Midbrain (tissue), 1 donor: ENCODE measurements at regions not wholly inside any gene's neighbourhood (a gene's known extent, or its start where the extent isn't known, plus 50 kb on each side); places are given as distances from the start of the nearest gene placed in this dataset.

Experiments used
- DNase-seq: peaks from one replicate; lab custom pipeline; 2025; lab: John Stamatoyannopoulos, UW

DNA sequence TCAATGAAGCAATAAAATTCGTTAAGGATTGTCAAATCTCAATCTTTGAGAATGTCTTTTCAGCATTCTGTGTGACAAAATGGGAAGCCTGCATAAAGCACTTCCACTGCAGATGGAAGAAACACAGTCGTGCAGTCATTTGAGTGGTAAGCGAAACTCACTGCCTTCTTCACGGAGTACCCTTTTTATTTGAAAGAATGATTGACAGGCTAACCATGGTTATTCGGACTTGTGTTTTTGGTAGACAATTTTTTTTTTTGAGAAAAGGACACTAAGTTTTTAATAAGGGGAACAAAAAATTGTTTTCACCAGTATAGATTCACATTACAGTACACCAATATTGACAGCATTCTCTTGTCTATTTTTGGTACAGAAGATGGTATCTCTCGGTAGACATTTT is 86.9 kb upstream of the MSX1 start:
- no peak for DNase-seq

DNA sequence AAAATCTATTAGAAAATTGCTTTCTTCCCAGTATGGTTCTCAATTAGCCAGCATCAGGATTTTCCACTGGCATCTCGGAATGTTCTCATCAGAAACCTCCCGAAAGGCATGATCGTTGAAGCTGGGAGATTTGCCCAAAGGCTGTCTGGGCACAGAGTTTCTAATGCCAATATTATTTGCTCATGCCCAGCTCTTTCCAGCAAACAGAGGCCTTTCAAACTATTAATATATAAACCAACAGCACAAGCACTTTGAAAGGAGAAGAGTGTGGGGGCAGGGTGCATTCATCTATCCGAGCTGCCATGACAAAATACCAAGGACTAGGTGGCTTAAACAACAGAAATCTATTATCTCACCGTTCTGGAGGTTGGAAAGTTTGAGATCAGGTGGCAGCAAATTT is 88.3 kb upstream of the MSX1 start:
- DNase-seq: no peak

DNA sequence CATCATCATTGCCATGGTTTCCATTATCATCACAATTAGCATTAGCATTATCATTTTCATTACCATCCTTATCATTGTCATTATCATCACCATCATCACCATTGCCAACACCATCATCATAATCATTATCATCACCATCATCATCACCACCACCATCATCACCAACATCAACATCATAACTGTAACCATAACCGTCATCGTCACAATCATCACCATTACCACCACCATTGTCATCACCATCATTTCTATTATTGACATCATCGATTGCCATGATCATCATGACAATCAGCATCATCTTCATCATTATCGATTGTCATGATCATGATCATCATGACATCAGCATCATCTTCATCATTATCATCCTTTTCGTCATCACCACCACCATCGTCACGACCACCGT is 88.9 kb upstream of the MSX1 start:
- no peak for DNase-seq

- no peak for DNase-seq
These were observed 92.9 kb upstream of the MSX1 start for GRCh38 chr4:4766564-4766963.

GRCh38 chr4:4765811-4766210 is 93.7 kb upstream of the MSX1 start:
- no peak for DNase-seq

DNA sequence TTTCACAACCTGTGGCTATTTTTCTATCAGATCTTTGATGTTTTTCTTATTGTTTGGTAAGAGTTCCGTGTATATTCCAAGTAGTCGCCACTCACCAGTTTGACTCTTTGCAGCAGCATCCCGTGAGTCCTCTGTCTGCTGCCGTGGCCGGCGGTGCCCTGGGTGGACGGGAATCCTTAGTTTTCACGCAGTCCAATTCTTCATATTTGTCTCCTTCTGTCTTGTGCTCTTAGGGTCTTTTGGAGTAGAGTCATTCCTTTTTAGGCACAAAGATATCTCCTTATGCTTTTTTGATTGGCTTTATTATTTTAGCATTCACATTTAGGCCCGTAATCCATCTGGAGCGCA is 94.9 kb upstream of the MSX1 start:
- DNase-seq: no peak

DNA sequence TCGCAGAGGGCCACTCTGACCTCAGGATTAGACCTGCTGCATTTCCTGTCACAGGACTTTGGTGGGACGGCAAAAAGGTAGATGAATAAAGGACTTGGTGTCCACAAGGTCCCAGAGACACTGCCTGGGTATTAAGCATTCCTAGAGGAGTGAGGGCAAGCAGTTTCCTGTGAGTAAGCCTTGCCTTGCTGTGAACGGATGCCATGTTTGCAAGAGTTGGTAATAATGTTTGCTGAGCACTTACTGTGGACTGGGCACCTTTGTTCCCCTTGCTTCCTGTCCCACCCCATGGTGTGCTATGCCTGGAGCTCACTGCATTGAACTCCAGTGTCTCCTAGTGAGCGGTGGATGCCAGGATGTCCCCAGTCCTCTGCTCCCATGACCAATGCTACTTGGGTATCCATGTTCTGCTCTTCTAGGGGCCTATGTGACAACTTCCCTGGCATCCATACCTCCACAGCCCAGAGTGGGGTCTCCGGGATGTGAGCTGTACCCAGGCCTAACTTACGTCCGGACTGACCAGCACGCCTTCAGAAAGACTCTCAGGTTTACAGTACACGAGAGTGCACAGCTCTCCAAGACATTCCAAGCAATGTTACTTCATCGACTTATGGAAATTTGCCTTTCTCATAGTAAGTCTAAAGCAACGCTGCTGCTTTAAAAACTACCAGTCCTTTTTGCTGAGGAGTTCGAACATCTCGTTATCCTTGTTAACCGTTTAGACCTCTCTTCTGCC is 95.5 kb upstream of the MSX1 start:
- no peak for DNase-seq

DNA sequence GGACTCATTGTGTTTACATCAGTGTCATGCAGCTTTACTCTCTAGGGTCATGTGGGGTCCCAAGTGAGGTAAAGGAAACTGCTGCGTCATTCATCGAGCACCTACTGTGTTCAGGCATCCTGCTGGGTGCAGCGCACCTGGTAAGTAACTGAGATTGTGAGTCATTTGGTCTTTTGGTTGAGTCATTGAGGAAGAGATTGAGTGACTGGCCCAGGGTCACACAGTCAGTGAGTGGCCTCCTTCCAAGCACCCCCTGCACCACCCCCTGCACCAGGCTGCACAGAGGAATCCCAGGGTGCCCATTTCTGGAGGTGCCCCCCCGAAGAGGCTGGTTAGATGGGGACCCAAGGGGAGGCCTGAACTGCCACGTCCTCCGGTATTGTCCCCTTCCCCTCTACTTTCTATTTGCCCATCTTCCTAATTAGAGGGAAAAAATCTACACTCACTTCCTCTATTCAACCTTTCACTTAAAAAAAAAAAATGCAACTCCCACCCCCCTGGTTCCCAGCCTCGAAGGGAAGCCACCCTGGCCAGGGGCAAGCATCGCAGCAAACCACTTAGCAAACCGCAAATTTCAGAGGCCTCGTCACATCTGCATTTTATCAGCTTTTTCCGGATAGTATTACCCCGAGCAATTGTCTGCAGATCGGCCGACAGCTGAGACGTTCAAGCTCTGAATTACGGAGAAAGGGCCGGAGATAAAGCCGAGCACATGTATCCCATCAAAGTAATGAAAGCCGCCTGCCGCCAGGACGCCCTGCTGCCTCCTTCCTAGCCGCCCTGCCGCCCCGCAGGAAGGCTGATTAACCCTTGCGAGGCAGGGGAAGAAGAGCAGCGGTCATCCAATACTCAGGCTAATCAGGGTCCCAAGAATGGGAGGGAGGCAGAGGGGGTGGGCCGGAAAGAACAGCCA is 96.3 kb upstream of the MSX1 start:
- no peak for DNase-seq

DNA sequence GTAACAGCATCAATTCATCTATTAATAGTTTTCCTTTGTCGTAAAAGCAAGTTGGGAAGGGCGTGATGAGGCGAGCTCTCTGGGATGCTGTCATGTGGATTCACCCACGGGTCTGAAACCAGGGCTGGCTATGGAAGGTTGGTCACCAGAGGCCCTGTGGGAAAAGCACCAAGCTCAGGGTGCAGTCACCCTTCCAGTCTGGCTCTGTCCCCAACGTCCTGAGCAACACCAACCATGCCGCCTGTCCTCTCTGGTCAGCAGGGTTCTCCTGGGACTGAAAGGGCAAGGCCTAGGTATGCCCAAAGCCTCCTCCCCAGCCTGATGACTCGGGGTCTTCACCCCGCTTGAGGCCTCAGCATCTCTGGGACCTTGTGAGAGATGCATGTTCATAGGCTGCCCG is 97.2 kb upstream of the MSX1 start:
- no peak for DNase-seq

GRCh38 chr4:4761128-4761982 is 98.1 kb upstream of the MSX1 start:
- peak; percentile 43 for DNase-seq

DNA sequence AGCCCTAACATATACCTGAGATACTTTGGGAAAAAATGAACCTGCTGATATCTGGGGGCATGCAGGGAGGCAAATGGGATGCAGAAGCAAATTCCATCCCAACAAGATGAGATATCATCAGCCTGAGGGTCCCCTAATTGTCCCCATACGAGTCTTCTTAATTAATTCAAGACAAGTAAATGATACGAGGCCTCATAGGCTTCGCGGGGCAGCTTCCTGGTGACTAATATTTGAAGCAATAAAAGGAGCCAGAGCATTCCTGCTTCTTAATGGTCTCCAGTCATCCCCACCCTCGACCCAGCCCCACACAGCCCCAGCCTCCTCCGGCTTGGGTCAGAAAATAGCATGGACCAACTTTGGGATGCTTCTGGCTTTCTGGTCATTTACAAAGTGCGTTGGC is 99.6 kb upstream of the MSX1 start:
- no peak for DNase-seq

GRCh38 chr4:4759232-4759631 is 100.2 kb upstream of the MSX1 start:
- no peak for DNase-seq

DNA sequence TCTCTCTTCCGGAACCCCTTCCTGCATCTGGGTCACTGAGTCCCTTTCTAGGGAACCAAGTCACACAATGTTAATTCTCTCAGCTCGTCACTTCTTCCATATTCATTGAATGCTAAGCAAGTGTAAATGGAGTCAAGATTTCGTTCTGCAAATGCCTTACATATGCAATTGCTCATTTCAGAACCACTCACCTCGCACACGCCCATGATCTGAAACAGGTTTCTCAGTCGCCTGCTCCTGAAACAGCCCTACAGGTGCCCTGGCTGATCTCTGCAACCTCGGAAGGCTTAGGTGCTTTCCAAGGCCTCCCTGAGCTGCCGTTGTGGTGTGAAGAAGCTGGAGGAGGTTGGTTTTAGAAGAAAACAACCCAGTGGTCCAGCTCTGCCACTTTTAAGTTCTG is 100.8 kb upstream of the MSX1 start:
- DNase-seq: no peak

- no peak for DNase-seq
These were observed 104.2 kb upstream of the MSX1 start for GRCh38 chr4:4755306-4755705.

- DNase-seq: no peak
These were observed 104.8 kb upstream of the MSX1 start for GRCh38 chr4:4754641-4755040.

DNA sequence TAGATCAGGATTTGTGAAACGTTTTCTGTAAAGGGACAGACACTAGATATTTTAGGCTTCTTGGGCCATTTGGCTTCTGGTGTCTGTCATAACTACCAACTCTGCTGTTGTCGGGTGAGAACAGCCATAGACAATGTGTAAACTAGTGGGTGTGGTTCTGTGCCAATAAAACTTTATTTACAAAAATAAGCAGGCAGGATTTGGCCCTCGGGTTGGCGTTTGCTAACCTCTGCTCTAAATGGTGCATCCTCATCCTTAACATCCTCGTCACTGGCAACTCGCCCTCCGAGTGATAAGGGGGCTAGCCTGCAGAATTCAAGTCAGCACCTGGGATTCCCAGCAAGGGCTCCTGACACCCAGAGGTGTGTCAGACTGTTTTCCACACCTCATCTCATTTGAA is 105.8 kb upstream of the MSX1 start:
- no peak for DNase-seq

- no peak for DNase-seq
These were observed 106.7 kb upstream of the MSX1 start for GRCh38 chr4:4752576-4753401.

- DNase-seq: no peak
These were observed 107.4 kb upstream of the MSX1 start for GRCh38 chr4:4752025-4752424.

GRCh38 chr4:4750187-4750586 is 109.3 kb upstream of the MSX1 start:
- no peak for DNase-seq

DNA sequence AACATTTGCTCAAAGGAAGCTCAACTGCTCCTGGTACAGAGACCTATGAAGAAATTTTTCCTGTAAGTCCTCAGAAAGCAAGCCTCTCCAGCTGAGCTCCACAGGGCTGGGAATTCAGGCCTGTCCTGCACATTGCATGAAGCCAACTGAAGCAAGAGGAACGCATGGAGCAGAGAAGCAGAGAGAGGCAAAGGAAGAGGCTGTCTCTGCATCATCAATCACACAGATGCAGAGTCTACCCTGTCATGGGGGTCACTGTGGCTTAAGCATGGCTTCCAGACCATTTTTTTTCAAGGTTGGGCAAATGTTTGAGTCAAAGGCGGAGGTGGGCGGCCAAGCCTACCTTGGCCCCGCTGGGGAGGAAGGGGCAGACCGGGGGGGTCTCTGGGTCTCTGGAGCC is 110.3 kb upstream of the MSX1 start:
- DNase-seq: no peak

DNA sequence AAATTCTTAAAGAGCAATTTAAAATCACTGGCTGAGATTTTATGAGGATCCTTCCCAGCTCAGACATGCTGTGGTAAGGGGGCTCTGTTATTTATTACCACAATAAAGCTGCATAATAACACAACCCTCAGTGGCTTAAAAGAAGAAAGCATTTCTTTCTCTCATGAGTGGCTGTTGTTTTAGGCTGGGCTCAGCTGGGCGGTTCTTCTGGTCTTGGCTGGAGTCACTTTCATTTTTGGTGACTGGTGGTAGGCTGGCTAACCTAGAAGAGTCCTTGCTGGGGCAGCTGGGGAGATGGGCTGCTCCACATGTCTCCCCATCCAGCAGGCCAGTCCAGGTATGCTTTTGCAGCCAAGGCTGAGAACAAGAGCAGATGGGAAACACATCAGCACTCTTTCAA is 113.0 kb upstream of the MSX1 start:
- DNase-seq: no peak

- DNase-seq: no peak
These were observed 119.4 kb upstream of the MSX1 start for GRCh38 chr4:4740071-4740470.
